ENCODE measurements at regions not wholly inside any gene's neighbourhood (a gene's known extent, or its start where the extent isn't known, plus 50 kb on each side); places are given as distances from the start of the nearest gene placed in this dataset.
"Not testable (repeated sequence)": the region's sequence is repeated elsewhere in the genome, so short reads cannot be mapped to it uniquely, and the experiment has no call there.

DNA sequence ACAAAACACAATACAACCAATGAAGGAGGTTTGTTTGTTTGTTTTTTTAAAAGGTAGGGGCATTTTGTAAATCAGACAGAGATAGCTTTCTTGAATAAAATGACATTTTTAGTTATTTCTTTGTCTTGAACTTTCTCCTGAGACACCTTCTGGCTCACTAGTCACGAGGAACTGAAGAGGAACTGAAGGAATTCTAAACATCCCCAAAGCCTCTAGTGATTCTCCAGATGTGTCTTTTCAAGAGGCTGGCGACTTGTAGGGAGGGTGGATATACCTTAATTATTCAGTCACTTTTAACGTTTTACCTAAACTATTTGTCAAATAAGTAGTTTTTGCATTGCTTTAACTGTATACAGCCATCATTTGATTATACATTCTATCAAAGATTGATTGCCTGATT lies 211.2 kb upstream of the LRIG3 start:
- DNase-seq, result no peak

DNA sequence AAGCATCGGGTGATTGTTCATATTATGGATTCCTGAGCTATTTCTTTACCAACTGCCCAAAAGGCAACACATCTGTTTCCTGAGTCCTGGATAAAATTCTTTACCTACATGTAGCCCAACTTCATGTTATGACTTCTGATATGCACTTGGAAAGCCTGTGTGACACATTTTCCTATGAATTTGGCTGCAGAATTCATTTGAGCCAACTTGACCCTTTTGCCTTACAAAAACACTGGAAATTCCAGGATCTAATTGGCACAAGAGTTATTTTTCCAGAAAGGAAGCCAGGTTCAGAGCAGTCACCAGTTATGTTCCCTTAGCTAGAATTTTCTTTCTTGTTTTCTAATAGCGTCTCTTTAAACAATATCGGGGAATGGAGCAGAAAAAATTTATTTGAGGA lies 202.5 kb upstream of the LRIG3 start:
- DNase-seq, result no peak

DNA sequence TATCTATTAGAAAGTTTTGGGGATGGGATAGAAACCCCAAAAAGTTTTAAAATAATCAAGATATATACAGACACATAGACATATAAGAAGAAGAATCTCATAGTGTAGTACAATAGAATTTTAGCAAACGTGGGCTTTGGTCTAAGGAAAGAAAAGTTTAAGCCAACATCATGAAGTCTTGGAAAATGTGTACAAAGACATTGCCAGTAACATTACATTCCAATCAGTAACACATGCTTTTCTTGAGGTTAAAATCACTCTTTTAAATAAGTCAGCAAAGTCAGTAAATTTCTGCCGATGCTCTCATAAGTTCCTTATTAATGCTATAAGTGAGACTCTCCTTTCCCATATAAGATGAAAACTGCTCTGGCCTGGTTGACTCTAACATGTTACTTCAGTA lies 201.1 kb upstream of the LRIG3 start:
- DNase-seq, result no peak

DNA sequence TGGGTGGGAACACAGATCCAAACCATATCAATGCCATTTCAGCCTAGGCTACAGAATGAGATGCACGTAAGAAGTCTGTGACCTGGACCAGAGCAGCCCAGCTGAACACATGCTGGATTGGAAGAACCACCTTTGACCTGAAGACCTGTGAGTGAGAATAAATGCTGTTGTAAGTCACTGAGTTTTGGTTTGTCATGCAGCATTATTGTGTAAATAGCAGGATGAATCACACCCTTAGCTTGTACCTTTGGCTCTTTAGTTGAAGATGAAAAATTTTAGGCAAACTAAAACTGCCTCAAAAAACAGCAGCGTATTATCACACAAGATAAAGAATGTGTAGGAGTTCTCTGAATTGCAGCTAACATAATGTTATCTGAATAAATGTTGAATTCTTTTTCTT lies 199.4 kb upstream of the LRIG3 start:
- DNase-seq, result no peak

DNA sequence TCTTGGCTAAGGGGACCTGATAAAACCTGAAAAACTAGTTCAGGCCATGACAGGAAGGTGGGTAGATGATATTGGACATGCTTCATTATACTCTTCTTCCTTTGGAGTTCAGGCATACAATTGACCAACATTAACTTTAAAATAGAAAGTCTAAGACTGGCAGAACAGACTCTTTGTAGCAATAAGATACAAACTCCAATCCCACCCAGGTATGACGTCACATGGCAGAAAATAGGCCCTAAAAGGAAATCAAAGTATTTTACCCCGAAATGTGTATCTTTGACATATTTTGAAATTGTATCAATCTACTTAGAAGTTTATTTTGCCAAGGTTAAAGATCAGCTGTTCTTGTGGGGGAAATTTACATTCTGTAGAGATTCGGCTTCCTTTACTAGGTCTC lies 198.1 kb upstream of the LRIG3 start:
- DNase-seq, result peak in 1 of 2 experiments; percentile 9

DNA sequence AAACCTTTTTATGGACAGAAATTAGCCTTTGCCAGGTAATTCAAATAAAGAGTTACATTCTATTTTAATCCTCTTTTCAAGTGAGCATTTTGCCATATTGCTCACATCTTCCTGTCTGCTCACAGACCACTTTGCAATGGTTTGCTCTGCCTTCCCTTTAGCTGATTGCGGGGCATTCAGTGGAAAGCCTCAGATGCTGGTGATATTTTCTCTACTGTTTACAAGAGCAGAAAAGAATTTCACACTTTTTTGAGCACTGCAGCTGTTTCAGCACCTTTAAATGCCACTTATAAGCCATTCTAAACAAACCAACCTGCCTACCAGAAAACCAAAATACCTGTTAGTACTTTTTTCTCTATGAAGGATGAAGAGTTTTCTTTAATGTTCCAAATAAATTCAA lies 195.7 kb upstream of the LRIG3 start:
- DNase-seq, result no peak

DNA sequence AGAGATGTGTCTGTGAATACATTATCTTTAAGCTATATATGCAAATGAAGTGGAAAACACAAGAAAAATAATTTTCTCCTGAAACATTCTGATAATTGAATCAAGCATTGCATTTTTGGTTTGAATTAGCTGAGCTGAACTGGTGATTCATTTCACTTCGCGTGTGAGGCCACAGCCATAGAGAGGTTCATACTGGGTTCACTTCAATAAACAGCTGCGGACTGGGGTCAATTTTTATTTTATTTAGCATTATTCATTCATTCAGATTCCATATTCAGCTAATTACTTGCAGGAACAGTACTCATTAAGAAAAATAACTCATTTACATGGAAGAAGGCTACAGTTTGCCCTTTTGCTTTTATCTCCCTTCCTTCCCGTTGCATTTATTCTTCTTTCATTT lies 195.2 kb upstream of the LRIG3 start:
- no peak for DNase-seq

DNA sequence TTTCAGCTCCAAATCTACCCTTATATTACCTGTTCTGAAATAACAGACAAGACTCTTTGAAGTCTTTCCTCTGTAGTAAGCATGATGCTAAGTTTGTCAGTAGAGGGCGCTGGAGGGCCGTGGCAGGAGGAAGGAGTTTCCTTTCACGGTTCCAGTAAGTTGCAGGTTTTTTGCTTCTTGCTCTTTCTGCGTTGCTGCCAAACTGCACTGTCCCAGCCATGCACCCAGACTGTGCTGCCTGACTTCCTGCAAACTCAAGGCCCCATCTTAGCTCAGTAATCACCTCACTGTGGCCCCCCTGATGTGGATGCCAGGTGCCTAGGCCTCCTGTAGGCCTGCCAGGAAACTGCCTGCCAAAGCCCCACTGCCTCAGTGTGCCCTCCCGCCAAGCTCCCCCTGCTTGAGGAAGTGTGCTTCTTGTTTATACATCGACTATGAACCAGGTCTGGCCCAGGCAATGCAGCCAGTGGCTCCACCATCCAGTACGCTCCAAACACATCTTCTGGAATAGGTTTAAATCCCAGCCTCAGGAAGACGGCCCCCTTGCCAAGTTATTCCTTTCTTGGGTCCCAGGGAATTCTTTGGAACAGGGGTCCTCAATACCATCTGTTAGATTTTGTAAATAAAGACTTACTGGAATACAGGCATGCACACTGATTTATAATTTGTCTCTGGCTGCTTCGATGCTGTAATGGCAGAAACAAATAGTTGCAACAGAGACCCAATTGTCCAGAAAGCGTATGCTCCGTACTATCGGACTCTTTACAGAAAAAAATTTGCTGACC lies 193.7 kb upstream of the LRIG3 start:
- peak; percentile 63 to 89 for DNase-seq

DNA sequence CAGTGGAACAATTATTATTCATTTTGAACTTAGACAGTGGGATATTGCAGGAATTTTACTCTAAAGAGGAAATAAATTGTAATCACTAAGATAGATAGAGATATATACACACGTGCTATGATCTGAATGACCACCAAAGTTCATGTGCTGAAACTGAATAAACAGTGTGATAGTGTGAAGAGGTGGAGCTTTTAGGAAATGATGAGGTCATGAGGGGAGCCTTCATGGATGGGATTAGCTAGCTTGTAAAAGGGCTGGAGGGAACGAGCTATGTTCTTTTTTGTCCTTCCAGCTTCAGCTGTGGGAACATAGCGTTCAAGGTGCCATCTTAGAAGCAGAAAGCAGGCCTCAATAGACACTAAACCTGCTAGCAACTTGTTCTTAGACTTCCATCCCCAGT lies 191.5 kb upstream of the LRIG3 start:
- DNase-seq, result no peak

DNA sequence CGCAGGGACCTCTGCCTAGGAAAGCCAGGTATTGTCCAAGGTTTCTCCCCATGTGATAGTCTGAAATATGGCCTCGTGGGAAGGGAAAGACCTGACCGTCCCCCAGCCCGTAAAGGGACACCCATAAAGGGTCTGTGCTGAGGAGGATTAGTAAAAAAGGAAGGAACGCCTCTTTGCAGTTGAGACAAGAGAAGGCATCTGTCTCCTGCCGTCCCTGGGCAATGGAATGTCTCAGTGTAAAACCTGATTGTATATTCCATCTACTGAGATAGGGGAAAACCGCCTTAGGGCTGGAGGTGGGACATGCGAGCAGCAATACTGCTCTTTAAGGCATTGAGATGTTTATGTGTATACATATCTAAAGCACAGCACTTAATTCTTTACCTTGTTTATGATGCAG lies 188.2 kb upstream of the LRIG3 start:
- DNase-seq, result not testable (repeated sequence)

DNA sequence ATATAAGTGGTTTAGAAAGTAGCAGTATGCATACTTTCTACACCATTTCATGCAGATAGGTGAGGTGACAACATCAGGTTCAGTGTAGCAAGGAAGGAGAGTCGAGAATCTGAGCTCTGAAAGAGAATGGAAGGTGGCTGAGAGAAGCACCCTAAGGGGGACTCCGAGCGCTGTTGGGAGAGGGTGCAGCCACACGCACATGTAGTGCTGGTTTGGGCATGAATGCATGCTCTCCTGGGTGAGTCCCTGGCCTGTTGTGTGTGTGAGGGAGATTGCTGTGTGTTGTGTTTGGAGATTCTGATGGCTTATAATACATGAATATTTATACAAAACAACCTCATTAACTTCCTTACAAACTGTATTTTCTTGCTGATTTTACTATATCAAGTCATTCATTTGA lies 180.3 kb upstream of the LRIG3 start:
- no peak for DNase-seq

DNA sequence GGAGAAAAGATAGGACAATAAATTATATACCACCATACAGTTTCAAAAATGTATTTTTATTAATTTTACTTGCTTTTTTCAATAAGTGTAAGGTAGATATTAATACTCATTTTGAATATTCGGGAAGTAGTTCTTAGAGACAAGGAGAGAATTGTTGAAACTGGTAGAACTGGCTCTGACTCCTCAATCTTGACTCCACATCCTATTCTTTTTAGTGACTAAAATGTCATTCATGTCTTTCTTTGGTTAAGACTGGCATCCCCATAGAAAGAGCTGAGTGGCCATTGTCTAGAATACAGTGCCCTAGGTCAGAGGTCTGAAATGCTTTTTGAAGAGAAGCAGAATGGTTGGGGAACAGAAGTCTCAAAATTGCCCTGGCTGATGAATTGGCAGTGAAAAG lies 177.6 kb upstream of the LRIG3 start:
- no peak for DNase-seq

DNA sequence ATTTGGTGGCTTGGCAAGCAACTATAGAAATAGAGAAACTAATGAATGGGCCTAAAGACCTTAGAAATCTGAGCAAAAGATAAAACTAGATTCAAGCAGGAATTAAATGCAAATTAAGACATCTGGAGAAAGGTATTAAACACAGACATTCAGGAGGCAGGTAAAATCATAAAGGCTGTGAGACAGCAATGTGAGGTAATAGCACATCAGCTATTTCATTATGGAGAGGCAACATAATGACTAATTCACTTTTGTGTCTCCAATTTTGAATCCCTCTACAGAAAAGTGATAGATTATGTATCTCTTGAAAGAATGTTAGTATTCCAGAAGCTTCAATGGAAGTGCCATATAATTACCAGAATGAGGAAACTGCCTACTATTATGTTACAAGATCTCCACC lies 175.9 kb upstream of the LRIG3 start:
- no peak for DNase-seq

DNA sequence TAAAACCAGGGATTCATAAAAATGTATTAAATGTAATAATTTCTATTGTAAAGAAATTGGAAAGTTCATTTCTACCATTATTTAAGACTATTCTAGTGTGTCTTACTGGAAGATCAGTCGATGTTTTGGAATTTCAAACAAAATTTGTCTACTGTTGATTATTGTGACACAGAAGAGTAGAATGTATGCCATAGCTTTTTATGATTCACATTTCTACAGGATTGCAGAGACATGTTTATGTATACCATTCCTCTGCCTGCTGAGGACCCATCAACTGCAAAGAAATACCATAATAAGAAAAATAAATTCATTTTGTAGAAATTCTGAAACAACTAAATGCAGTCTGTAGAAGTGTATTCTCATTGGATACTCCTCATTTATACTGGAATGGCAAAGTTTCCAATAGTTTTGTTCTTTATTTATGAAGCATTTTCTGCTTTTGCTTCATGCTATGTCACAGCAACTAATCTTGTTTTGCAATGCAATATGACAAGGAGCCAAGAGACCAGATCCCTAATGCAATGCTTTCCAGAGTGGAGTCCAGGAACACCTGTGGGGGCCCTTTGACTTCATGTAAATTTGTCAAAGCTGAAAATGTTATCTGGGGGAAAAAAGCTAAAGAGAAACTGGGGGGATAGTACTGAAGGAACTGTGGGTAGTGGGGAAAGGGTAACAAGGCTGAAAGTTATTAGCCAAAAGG lies 172.9 kb upstream of the LRIG3 start:
- DNase-seq, result no peak

DNA sequence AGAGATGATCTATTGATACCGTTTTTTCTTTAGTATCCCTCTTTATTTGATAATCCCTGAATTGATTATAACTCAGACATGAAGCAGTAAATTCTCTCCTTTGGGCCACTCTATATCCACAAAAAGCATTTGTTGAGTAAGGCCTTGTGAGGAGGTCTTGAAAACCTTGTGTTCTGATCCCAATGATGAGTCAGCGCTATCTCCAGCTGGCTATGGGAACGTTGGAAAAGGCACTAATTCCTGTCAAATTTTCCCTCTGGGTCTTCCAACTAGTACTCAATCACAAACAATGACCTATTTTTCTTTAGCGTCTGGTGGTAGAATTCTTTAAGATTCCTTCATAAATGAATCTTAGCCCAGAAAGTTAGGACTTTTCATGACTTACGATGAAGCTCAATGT lies 168.4 kb upstream of the LRIG3 start:
- DNase-seq, result no peak

DNA sequence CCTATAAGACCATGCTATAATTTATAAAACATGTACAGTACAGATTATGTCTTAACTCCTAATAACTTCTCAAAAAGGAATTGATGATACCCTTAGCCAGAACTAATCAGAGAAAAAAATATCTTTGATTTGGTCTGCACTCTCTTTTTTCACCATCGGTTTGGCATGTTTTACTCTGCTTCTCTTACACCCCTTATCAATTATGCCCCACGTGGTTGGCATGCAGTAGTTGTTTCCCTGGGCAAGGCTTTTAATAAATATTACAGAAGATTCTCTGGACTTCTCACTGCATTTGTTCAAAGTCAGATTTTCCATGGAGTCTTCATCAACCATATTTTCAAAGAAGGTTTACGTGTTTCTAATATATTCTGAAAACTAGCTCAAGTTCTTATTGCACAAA lies 167.4 kb upstream of the LRIG3 start:
- DNase-seq, result no peak

DNA sequence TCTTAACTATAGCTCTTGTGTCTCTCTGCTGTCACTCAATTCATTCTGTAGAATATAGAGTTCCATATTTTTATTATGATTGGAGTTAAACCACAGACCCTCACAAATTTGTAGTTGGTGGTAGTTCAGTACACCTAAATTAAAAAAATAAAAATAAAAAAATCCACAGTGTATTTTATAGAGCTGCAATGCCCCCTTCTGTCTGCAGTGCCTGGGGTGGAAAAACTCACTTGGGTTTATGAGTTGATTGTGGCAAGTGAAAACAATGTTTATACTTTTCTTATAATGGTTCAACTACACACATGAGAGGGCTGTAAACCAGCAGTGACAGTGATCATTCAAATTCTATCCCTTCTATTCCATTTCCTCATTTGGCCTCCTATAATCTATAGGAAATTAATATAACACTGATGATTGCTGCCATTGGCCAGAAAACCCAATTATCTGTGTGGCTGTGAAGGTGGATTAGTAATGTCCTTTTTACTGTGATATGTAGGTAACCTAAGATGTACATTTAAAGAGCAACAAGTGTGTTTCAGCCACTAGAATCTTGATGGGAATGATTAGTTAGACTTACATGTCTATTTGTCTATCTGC lies 166.9 kb upstream of the LRIG3 start:
- DNase-seq, result no peak

DNA sequence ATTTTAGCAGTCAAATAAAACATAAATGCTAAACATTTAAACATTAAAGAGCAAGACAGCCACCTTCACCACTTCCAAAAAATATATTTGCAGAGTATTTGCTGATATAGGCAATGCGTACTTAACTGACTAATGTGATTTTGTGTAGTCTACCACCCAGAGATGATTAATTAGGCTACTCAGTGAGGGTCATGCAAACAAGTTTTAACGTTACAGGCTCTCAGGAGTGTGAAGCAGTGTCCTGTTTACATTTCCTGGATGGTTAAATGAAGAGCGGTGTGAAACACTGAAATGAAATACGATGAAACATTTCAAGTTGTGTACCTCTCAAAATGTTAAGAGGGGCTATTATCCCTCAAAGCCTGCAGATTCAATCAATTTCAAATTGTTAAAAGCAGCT lies 165.8 kb upstream of the LRIG3 start:
- DNase-seq, result peak in 1 of 2 experiments; percentile 23

DNA sequence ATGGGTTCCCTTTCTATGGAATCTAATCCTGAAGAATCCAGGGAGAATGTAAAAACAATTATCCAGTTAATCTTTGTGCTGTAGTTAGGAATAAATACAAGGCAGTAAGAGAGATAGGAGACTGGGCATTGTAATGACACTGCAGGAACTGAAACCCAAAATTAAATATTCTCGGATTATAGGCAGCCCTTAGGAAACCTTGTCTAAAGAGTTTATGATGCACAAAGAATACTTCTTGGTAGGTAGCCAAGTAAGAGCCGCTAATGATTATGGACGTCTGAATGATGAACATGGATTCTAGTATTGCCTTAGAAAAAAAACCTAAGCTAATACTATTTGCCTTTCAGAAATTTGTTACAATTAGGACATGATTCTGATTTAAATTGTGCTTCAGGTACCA lies 165.4 kb upstream of the LRIG3 start:
- DNase-seq, result no peak

DNA sequence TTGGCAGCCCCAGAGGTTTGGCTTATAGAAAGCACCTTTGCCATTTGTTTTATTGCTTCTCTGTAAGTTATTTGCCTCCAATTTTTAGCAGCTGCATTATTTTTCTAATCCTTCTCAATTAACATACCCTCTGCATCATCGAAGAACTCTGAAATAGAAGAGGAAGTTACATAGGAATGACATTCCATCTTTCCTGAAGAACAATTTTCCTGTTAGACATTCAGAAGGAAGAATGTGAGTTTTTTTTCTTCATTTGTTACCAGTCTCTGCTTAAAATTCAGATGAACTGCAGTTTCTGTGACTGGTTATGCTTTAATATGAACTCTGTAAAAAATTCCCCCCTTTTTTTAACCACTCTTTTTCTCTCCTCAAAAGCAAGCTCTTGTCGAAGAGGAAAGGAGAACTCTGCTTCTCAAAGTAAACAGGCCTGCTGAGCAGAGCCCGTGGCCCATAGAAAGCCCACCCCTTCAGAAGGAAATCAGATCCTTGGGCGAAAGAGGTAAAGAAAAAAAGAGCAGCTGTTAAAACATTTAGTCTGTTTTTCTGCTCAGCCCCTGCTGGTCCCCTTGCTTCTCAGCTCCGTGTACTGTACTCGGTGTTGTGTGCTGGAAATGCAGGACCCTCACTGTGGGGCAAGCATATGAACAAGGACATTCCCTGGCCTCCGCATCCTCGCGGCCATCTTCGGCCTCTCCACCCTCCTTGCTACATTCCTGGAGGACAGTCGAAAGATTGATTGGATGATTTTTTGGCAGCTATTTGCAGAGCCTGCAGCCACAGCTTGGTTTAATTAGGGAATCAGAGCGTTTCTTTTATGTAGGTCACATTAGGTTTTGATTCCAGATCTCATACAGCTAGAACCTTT lies 164.4 kb upstream of the LRIG3 start:
- no peak for DNase-seq

DNA sequence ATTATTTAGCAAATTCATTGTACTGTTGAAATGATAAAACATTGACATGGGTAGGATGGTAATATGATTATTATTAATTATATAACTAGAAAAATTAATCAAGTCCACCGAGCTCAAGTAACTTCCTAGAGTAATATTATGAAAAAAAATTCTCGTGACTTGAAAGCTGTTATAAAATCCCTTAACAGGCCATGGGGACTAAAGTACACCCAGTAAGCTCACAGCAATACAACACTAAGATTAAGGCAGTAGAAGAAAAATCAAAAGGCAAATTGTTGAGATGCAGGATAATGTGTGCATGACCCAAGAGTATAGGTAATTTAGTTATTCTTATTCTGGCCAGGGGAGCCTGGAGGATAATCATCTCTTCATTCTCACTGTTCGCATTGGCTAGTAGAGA lies 162.6 kb upstream of the LRIG3 start:
- no peak for DNase-seq

DNA sequence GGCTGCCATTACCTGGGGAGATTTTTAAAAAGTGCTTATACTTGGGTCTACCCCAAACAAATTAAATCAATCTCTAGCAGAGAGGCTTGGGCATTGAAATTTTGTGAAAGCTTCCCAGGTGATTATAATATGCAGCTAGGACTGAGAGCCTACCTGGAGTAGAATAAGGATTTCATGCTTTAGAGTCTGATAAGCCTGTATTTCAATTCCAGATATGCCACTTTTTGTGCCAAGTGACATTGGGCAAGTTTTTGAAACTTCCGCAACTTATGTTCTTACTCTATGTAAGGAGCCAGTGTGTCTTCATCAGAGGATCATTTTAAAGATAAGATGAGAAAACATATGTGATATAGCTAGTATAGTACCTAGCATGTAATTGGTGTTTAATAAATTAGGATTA lies 159.8 kb upstream of the LRIG3 start:
- no peak for DNase-seq

DNA sequence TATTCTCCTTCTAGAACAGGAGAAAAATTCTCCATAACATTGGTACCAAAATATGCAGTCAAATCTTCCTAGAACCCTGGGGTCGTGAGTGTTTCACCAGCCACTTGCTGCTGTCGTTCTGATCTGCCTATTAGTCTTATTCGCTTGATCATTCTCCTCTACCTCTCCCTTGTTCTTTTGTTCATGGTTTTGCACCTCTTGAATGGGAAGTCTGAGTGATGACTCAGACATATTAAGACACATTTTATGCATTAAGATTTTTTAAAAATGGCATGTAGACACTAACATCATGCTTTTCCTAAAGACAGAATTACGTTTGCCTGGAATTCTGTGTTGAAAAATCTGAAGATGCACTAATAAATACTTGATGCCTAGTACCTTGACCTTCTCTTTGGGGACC lies 159.2 kb upstream of the LRIG3 start:
- no peak for DNase-seq

All from NCI-H526 (cell line).